Naive thymus-derived CD8-positive, alpha-beta T cell (primary cell): ENCODE measurements at regions not wholly inside any gene's neighbourhood (a gene's known extent, or its start where the extent isn't known, plus 50 kb on each side); places are given as distances from the start of the nearest gene placed in this dataset.
"Not testable (repeated sequence)": the region's sequence is repeated elsewhere in the genome, so short reads cannot be mapped to it uniquely, and the experiment has no call there.

Experiments
- ATAC-seq, 2 donors: fragments of 150-1000 bp; cut with Tn5 transposase in 1 of 2; sonication (Bioruptor Pico), chemical (Tn5 transposase) in 1 of 2; 1 replicate in 1 of 2; 2 replicates in 1 of 2; pipeline ENCODE4 v1.10.0; 2021; ENCODE audit warnings: mild to moderate bottlenecking in 2 of 2, moderate library complexity in 2 of 2
- POLR2A ChIA-PET: fragments of 350-600 bp; sonication (Branson Sonifier 250); formaldehyde crosslinking; loops from one replicate; lab custom pipeline; 2021; ENCODE audit warnings: antibody characterized with exemption; lab: Charles Lee
- DNase-seq, 10 donors: peaks; one replicate each; pipeline versions ENCODE4 v3.0.0 to v3.0.0-alpha.2; 2020 to 2022
- H3K27ac Mint-ChIP-seq, 10 donors: one replicate each; pipeline ENCODE4 v1.8.0; 2020 to 2022; ENCODE audit warnings: mild to moderate bottlenecking in 10 of 10, mixed read lengths in 10 of 10, moderate library complexity in 4 of 10, inconsistent platforms in 1 of 10
- H3K27me3 Mint-ChIP-seq, 5 donors: one replicate each; pipeline ENCODE4 v1.8.0; 2021 to 2022; ENCODE audit warnings: mixed read lengths in 5 of 5
- H3K36me3 Mint-ChIP-seq, 3 donors: one replicate each; pipeline ENCODE4 v1.8.0; 2020 to 2022; ENCODE audit warnings: mixed read lengths in 3 of 3, mild to moderate bottlenecking in 2 of 3, inconsistent platforms in 1 of 3
- H3K4me1 Mint-ChIP-seq, 4 donors: one replicate each; pipeline ENCODE4 v1.8.0; 2021 to 2022; ENCODE audit warnings: mixed read lengths in 4 of 4
- H3K4me3 Mint-ChIP-seq, 10 donors: one replicate each; pipeline ENCODE4 v1.8.0; 2020 to 2022; ENCODE audit warnings: mild to moderate bottlenecking in 10 of 10, mixed read lengths in 10 of 10, moderate library complexity in 6 of 10, inconsistent platforms in 1 of 10
- H3K9me3 Mint-ChIP-seq, 9 donors: one replicate each; pipeline ENCODE4 v1.8.0; 2020 to 2022; ENCODE audit warnings: mixed read lengths in 9 of 9, mild to moderate bottlenecking in 3 of 9, inconsistent platforms in 1 of 9, moderate library complexity in 1 of 9

GRCh38 chr12:30531731-30532678 lies 163.7 kb downstream of the IPO8 start:
- Mint-ChIP-seq H3K4me3 (no peak overlapping the region), H3K4me1 (no peaks in the 10 kb centered on the region), H3K27me3 (peaks cover 3 to 14% (median 6%) of the 10 kb centered on the region in 5 donors), H3K36me3 (no peaks in the 10 kb centered on the region), H3K9me3 (no peaks in the 10 kb centered on the region), H3K27ac (no peak overlapping the region)
- POLR2A ChIA-PET = no interaction called here
- DNase-seq = no peak
- ATAC-seq = no peak

- POLR2A ChIA-PET = no interaction called here
- ATAC-seq (no peak), DNase-seq (no peak)
- H3K27me3 Mint-ChIP-seq = peaks cover 3 to 14% (median 7%) of the 10 kb centered on the region in 5 donors
- no peak overlapping the region for H3K27ac Mint-ChIP-seq
- H3K9me3 Mint-ChIP-seq = no peaks in the 10 kb centered on the region
- no peak overlapping the region for H3K4me3 Mint-ChIP-seq
- H3K4me1 Mint-ChIP-seq = no peaks in the 10 kb centered on the region
- H3K36me3 Mint-ChIP-seq = no peaks in the 10 kb centered on the region
These were observed 166.0 kb downstream of the IPO8 start for GRCh38 chr12:30529489-30530269.

- peaks cover 0 to 2% (median 0%) of the 10 kb centered on the region in 9 donors for H3K9me3 Mint-ChIP-seq
- H3K36me3 Mint-ChIP-seq = no peaks in the 10 kb centered on the region
- H3K4me3 Mint-ChIP-seq = no peak overlapping the region
- ATAC-seq (no peak), DNase-seq (no peak)
- peaks cover 0 to 8% (median 5%) of the 10 kb centered on the region in 5 donors for H3K27me3 Mint-ChIP-seq
- H3K27ac Mint-ChIP-seq = no peak overlapping the region
- no peaks in the 10 kb centered on the region for H3K4me1 Mint-ChIP-seq
- POLR2A ChIA-PET = no interaction called here
These were observed 170.5 kb downstream of the IPO8 start for GRCh38 chr12:30525171-30525570.

GRCh38 chr12:30520285-30520684 lies 175.4 kb downstream of the IPO8 start:
- H3K36me3 Mint-ChIP-seq, H3K9me3 Mint-ChIP-seq, ATAC-seq, POLR2A ChIA-PET, H3K4me3 Mint-ChIP-seq, DNase-seq, H3K4me1 Mint-ChIP-seq, H3K27ac Mint-ChIP-seq, H3K27me3 Mint-ChIP-seq: not testable (repeated sequence)

- DNase-seq = no peak
- Mint-ChIP-seq H3K27ac (no peak overlapping the region), H3K36me3 (no peaks in the 10 kb centered on the region), H3K27me3 (peaks cover 0 to 9% (median 2%) of the 10 kb centered on the region in 5 donors), H3K4me3 (no peak overlapping the region), H3K4me1 (no peaks in the 10 kb centered on the region), H3K9me3 (peaks cover 0 to 3% (median 0%) of the 10 kb centered on the region in 9 donors)
- POLR2A ChIA-PET = no interaction called here
- no peak for ATAC-seq
These were observed 176.1 kb downstream of the IPO8 start for GRCh38 chr12:30519535-30519934.

GRCh38 chr12:30517320-30517719 lies 178.3 kb downstream of the IPO8 start:
- POLR2A ChIA-PET = no interaction called here
- ATAC-seq = no peak
- Mint-ChIP-seq H3K9me3 (peaks cover 0 to 3% (median 0%) of the 10 kb centered on the region in 9 donors), H3K4me1 (no peaks in the 10 kb centered on the region), H3K4me3 (no peak overlapping the region), H3K27ac (no peak overlapping the region), H3K36me3 (no peaks in the 10 kb centered on the region), H3K27me3 (peaks cover 0 to 9% (median 0%) of the 10 kb centered on the region in 5 donors)
- DNase-seq = no peak

GRCh38 chr12:30515351-30515750 lies 180.3 kb downstream of the IPO8 start:
- POLR2A ChIA-PET = no interaction called here
- ATAC-seq (no peak), DNase-seq (no peak)
- Mint-ChIP-seq H3K4me1 (no peaks in the 10 kb centered on the region), H3K4me3 (no peak overlapping the region), H3K9me3 (peaks cover 0 to 6% (median 0%) of the 10 kb centered on the region in 9 donors), H3K27ac (no peak overlapping the region), H3K27me3 (peaks cover 0 to 9% (median 1%) of the 10 kb centered on the region in 5 donors), H3K36me3 (no peaks in the 10 kb centered on the region)

GRCh38 chr12:30514666-30515065 lies 181.0 kb downstream of the IPO8 start:
- H3K9me3 Mint-ChIP-seq = peaks cover 0 to 6% (median 0%) of the 10 kb centered on the region in 9 donors
- ATAC-seq (no peak), DNase-seq (no peak)
- no peaks in the 10 kb centered on the region for H3K4me1 Mint-ChIP-seq
- peaks cover 0 to 9% (median 1%) of the 10 kb centered on the region in 5 donors for H3K27me3 Mint-ChIP-seq
- H3K27ac Mint-ChIP-seq = no peak overlapping the region
- POLR2A ChIA-PET = no interaction called here
- H3K36me3 Mint-ChIP-seq = no peaks in the 10 kb centered on the region
- H3K4me3 Mint-ChIP-seq = no peak overlapping the region

- H3K4me1 Mint-ChIP-seq = no peaks in the 10 kb centered on the region
- DNase-seq (no peak), ATAC-seq (no peak)
- no peak overlapping the region for H3K27ac Mint-ChIP-seq
- H3K4me3 Mint-ChIP-seq = no peak overlapping the region
- H3K36me3 Mint-ChIP-seq = peaks cover 0 to 5% (median 0%) of the 10 kb centered on the region in 3 donors
- H3K9me3 Mint-ChIP-seq = peaks cover 0 to 3% (median 0%) of the 10 kb centered on the region in 9 donors
- POLR2A ChIA-PET = no interaction called here
- peaks cover under 1 to 9% (median 6%) of the 10 kb centered on the region in 5 donors for H3K27me3 Mint-ChIP-seq
These were observed 187.3 kb downstream of the IPO8 start for GRCh38 chr12:30508205-30508967.

- Mint-ChIP-seq H3K27me3 (peaks cover 1 to 9% (median 6%) of the 10 kb centered on the region in 5 donors), H3K4me1 (no peaks in the 10 kb centered on the region), H3K27ac (no peak overlapping the region), H3K4me3 (no peak overlapping the region), H3K9me3 (peaks cover 0 to 3% (median 0%) of the 10 kb centered on the region in 9 donors), H3K36me3 (peaks cover 0 to 5% (median 0%) of the 10 kb centered on the region in 3 donors)
- DNase-seq = no peak
- no peak for ATAC-seq
- POLR2A ChIA-PET = no interaction called here
These were observed 188.1 kb downstream of the IPO8 start for GRCh38 chr12:30507576-30507975.

GRCh38 chr12:30506411-30506810 lies 189.3 kb downstream of the IPO8 start:
- no peak overlapping the region for H3K4me3 Mint-ChIP-seq
- peaks cover 1 to 9% (median 6%) of the 10 kb centered on the region in 5 donors for H3K27me3 Mint-ChIP-seq
- H3K36me3 Mint-ChIP-seq = peaks cover 0 to 5% (median 0%) of the 10 kb centered on the region in 3 donors
- no peak overlapping the region for H3K27ac Mint-ChIP-seq
- H3K4me1 Mint-ChIP-seq = no peaks in the 10 kb centered on the region
- peaks cover 0 to 3% (median 0%) of the 10 kb centered on the region in 9 donors for H3K9me3 Mint-ChIP-seq
- ATAC-seq (no peak), DNase-seq (no peak)
- POLR2A ChIA-PET = no interaction called here

GRCh38 chr12:30501718-30502117 lies 194.0 kb downstream of the IPO8 start:
- POLR2A ChIA-PET = no interaction called here
- H3K4me3 Mint-ChIP-seq = no peak overlapping the region
- no peak for DNase-seq
- H3K9me3 Mint-ChIP-seq = peaks cover 0 to 2% (median 0%) of the 10 kb centered on the region in 9 donors
- no peak for ATAC-seq
- peaks cover 0 to 4% (median 0%) of the 10 kb centered on the region in 5 donors for H3K27me3 Mint-ChIP-seq
- H3K36me3 Mint-ChIP-seq = no peaks in the 10 kb centered on the region
- no peak overlapping the region for H3K27ac Mint-ChIP-seq
- H3K4me1 Mint-ChIP-seq = no peaks in the 10 kb centered on the region
